Activated CD8-positive, alpha-beta memory T cell treated with anti-CD3 and anti-CD28 coated beads for 48 hours (primary cell): ENCODE measurements at regions not wholly inside any gene's neighbourhood (a gene's known extent, or its start where the extent isn't known, plus 50 kb on each side); places are given as distances from the start of the nearest gene placed in this dataset.
A peak's percentile ranks its signal among the peaks of the same experiment; 100 is the strongest.
"Not testable (repeated sequence)": the region's sequence is repeated elsewhere in the genome, so short reads cannot be mapped to it uniquely, and the experiment has no call there.

Source experiments
- DNase-seq, 3 experiments: peaks; one replicate each; pipeline ENCODE4 v3.0.0-alpha.2; 2020; ENCODE audit warnings: low read depth in 2 of 3, low spot score in 2 of 3

- DNase-seq, result not testable (repeated sequence)
Observed at GRCh38 chr2:88802026-88802425, 110.6 kb downstream of the RPIA start.

DNA sequence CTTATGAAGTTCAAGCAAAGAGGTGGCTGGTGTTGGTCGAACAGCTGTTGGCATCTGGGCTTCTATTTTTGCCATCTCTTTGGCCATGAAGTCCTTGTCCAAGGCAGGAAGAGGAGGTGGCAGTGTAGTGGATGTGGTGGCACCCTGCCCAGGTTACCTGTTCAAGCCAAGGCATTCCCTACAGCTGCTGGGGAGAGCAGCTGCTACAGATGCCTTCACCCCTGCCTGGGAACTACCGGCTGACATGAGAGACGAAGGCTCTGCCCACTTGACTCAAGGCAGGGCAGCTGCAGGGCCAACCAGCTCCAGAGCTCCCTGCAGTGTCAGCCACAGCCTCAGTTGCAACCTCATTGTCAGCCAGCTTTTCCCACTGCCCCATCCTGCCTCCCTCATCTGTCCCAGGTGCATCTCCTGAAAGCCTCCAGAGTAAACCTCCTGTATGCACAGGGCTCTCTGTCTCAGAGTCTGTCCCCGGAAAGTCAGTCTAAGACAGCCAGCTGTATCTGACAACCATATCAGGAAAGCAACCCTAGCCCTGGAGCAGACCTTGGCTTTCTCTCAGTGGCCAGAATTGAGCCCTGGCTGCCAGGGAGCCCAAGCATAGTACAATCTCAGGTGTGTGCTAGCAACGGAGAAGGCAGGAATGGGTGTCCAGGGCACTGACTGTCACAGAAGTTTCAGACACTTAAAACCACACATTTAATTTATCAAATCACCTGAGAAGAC, 115.9 kb downstream of the RPIA start:
- DNase-seq, result no peak

DNA sequence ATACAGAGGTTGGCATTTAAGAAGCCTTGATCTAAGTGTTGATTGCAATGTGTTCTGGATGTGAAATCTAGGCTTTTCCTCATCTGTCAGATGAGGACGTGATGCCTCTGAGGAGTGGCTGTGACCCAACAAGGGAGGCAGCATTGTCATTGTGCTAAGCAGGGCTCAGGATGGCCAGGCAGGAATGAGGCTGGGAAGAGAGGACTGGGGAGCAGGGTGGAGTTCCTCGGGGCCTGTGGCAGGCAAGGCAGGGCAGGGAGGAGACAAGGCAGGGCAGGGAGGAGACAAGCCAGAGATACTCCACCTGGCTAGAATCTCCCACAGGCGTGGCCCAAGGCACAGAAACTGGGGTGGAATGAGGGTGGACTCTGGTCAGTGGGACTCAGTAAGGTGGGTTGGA, 116.6 kb downstream of the RPIA start:
- DNase-seq, result no peak

GRCh38 chr2:88808652-88809051, 117.2 kb downstream of the RPIA start:
- DNase-seq, result no peak

DNA sequence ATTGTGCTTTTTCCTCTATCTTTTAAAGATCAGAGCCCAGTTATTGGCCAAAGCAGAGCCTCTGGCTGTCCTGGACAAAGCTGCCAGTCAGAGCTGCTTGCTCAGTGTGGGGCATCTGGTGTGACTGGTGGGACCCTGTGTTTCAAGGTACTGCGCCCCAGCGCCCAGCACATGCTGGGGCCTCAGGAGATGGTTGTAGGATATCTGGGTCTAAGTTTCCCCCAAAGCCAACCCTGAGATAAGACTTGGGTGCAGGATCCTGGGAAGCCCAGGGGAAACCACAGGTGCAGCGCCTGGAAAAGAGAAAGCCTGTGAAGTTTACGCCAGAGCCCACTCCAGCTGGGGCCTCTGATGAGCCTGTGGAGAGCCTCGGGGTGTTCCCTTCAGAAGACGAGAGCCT, 117.7 kb downstream of the RPIA start:
- no peak for DNase-seq

DNA sequence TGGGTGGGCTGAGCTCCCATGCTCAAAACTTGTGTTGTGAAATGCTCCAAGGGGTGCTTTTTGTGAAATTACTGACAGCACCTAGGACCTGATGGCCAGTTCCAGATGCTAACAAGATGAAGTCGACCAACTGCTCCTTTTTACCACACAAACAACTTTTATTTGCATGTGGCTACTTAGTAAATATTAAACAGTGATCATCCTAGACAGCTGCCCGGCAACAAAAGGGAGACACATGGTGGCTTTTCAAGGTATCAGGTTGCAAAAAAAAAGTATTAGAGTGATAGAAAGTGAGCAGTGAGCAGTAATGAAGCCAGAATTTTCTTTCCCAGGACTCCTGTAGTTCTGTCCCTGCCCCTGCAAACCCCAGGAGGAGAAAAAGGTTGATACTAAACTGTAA, 118.5 kb downstream of the RPIA start:
- no peak for DNase-seq

GRCh38 chr2:88810488-88810887, 119.0 kb downstream of the RPIA start:
- DNase-seq, result no peak

GRCh38 chr2:88811233-88811632, 119.8 kb downstream of the RPIA start:
- DNase-seq, result no peak

GRCh38 chr2:88811681-88812080, 120.2 kb downstream of the RPIA start:
- DNase-seq, result no peak

DNA sequence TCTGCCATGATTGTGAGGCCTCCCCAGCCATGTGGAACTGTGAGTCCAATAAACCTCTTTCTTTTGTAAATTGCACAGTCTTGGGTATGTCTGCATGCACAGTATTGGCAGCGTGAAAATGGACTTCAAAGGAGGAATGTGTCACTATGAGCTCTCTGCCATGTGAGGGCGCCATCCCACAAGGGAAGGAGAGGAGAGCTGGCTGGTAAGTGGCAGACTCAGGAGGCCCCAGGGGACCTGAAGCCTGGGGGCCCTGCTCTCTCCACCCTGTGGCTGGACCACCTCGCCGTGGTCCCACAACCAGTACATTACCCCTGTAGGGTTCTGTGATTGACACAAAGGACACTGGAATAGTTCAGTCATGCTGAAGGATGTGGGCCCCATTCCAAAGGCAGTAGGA, 122.1 kb downstream of the RPIA start:
- no peak for DNase-seq

- DNase-seq, result no peak
Observed at GRCh38 chr2:88815282-88815681, 123.8 kb downstream of the RPIA start.

GRCh38 chr2:88815697-88816096, 124.2 kb downstream of the RPIA start:
- DNase-seq, result no peak

GRCh38 chr2:88818381-88818780, 126.9 kb downstream of the RPIA start:
- no peak for DNase-seq

GRCh38 chr2:88824951-88825350, 133.5 kb downstream of the RPIA start:
- DNase-seq, result no peak

DNA sequence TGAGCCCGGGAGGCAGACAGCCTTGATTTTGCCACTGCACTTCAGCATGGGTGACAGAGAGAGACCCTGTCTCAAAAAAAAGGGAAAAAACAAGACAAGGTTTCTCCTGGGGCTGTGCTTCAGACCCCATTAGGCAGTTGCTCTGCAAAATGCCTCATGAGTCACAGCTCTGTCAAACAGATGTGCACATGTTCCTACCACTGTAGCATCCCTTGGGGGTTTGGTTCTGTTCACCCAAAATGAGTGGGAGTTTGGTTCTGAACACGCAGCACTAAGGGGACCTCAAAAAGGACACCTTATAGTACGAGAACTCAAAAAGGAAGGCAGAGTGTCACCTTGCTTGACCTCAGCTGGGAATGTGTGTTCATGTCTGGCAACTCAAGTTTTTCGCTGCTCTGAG, 134.9 kb downstream of the RPIA start:
- DNase-seq, result no peak

DNA sequence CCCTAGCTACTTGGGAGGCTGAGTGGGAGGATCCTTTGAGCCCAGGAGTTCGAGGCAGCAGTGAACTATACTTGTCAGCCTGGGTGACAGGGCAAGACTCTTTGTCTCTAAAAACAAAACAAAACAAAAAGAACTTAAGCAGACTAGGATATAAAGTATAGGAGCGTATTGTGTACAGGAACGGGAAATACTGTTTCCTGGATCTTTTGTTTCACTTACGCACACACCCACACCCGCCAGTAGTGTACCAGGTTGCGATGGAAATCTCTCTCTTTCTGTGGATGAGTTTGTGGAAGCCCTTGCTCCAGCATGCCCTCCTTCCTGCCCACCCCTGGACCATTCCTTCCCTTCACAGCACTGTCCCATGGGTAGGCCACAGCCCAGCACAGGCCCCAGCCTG, 136.3 kb downstream of the RPIA start:
- DNase-seq, result no peak

GRCh38 chr2:88828397-88829137, 137.1 kb downstream of the RPIA start:
- DNase-seq, result no peak

DNA sequence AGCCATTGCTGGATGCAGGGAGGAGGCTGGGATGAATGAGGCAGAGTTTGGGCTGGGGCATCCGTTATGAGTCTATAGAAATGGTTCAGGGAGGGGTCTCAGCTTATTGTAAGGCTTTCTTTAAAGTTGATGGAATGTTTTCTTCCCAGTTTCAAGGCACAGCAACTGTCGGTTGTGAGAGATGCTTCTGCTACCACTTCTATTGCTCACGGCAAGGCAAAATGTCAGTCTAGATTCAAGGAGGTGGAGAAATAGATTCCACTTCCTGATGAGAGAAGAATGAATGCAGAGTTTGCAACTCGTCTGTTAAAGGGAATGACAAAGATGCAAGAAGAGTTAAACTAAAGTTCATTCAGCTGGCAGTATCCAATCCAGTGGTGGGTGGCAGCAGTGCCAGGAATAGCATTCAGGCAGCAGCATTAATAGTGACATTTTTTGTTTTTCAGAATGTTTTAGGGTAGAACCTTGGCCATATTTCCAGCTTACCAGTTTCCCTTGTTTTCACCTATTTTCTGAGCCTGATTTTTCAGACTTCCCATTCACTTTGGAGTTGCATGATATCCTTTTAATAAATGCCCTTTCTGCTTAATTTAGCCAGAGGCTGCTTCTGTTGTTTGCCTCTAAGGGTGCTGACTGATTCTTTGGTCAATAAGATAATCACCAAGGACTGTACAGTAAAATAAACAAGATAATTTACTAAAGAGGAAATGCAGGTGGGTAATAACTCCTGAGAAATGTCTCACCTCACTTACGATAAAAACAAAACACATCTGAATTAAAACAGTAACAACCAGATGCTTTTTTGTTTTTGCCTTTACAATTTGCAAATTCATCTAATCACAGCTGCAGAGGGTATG, 138.4 kb downstream of the RPIA start:
- no peak for DNase-seq

- no peak for DNase-seq
Observed at GRCh38 chr2:88831071-88831791, 139.8 kb downstream of the RPIA start.

GRCh38 chr2:88831792-88832248, 140.3 kb downstream of the RPIA start:
- DNase-seq, result peak; percentile 4 to 24 (median 8)
